H1 (cell line): ENCODE measurements at regions not wholly inside any gene's neighbourhood (a gene's known extent, or its start where the extent isn't known, plus 50 kb on each side); places are given as distances from the start of the nearest gene placed in this dataset.

ENCODE experiments used
- CHD7 ChIP-seq: fragments of 300-600 bp; sonication (generic); IDR thresholded peaks from 2 replicates; pipeline ENCODE4 v1.7.1; 2012; ENCODE audit warnings: low read length, moderate library complexity, mild to moderate bottlenecking, inconsistent platforms; ENCODE audit not compliant: insufficient replicate concordance
- EGR1 ChIP-seq: IDR thresholded peaks from 2 replicates; pipeline ENCODE4 v1.6.1; 2011; ENCODE audit warnings: low read depth, low read length, borderline replicate concordance
- SAP30 ChIP-seq: fragments of 300-600 bp; sonication (generic); IDR thresholded peaks from 2 replicates; pipeline ENCODE4 v1.7.1; 2012; ENCODE audit warnings: low read length, moderate library complexity, mild to moderate bottlenecking, inconsistent platforms; ENCODE audit not compliant: insufficient read depth, insufficient replicate concordance
- SP4 ChIP-seq: IDR thresholded peaks from 2 replicates; pipeline ENCODE4 v1.6.1; 2012; ENCODE audit warnings: low read length, inconsistent platforms
- TF ChIP-seq, protein P1 (sequence below): IDR thresholded peaks from 2 replicates; pipeline ENCODE4 v1.6.1; 2011; ENCODE audit warnings: low read depth, mild to moderate bottlenecking, low read length; ENCODE audit not compliant: insufficient read depth

- TF ChIP-seq, protein P1, sequence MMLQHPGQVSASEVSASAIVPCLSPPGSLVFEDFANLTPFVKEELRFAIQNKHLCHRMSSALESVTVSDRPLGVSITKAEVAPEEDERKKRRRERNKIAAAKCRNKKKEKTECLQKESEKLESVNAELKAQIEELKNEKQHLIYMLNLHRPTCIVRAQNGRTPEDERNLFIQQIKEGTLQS = no peak
- TF ChIP-seq SAP30 = no peak
- TF ChIP-seq SP4 = no peak
- TF ChIP-seq CHD7 = no peak
- TF ChIP-seq EGR1 = no peak
These were observed 801.9 kb downstream of the ANKRD7 start (continued) for GRCh38 chr7:119026391-119026790.
